OCI-LY3 (cell line): ENCODE measurements at regions not wholly inside any gene's neighbourhood (a gene's known extent, or its start where the extent isn't known, plus 50 kb on each side); places are given as distances from the start of the nearest gene placed in this dataset.

ENCODE experiments used
- CTCF ChIP-seq: fragments of 200-600, 300-600 bp; sonication (generic); IDR thresholded peaks from 2 replicates; pipeline ENCODE4 v1.5.1; 2014; ENCODE audit warnings: antibody characterized with exemption, low read length, low read depth
- EZH2phosphoT487 ChIP-seq: fragments of 200-600 bp; shearing (Covaris generic); IDR thresholded peaks from 2 replicates; pipeline ENCODE4 v1.6.1; 2018; ENCODE audit warnings: antibody characterized with exemption, mixed run types, low read depth

GRCh38 chr5:159602434-159602833, 272.1 kb upstream of the IL12B start:
- TF ChIP-seq CTCF (no peak), EZH2phosphoT487 (no peak)
